ENCODE measurements at regions not wholly inside any gene's neighbourhood (a gene's known extent, or its start where the extent isn't known, plus 50 kb on each side); places are given as distances from the start of the nearest gene placed in this dataset.

DNA sequence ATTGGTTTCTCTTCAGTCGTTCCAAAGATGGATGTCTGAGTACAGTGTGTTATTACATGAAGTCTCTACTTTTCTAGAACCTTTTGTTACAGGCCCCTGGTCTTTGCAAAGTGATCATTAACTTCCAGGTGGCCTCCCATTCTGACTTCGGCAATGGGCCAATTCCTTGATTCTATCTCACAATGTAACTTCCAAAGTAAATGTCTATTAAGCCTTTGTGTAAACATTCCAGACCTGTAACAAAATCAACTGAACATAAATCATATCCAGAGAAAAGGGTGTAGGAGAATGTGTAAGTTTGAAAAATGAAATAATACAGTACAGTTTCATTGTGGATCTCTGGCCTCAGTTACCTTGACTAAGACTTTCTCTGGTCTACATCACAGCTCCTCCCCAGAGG, 187.8 kb upstream of the JAG1 start:
- Histone ChIP-seq H3K4me2 (ENCODE audit: low read depth, low read length, poor library complexity, severe bottlenecking) (no peak overlapping the region), H3K9ac (ENCODE audit: low read length) (no peak overlapping the region), H3K4me3 (ENCODE audit: low read length) (no peak overlapping the region), H3K36me3 (ENCODE audit: insufficient read depth, low read length) (no peaks in the 10 kb centered on the region), H2AFZ (ENCODE audit: low read length) (no peak overlapping the region), H3K79me2 (ENCODE audit: low read length) (no peaks in the 10 kb centered on the region), H3K9me2 (replicated peaks; ENCODE audit: insufficient read depth, low read length) (no peaks in the 10 kb centered on the region), H3K9me3 (ENCODE audit: low read length) (no peaks in the 10 kb centered on the region), H3K27ac (ENCODE audit: low read length) (no peak overlapping the region), H4K20me1 (ENCODE audit: insufficient read depth, low read depth, low read length) (no peaks in the 10 kb centered on the region), H3K4me1 (ENCODE audit: low read length) (no peaks in the 10 kb centered on the region), H3K27me3 (ENCODE audit: low read length) (no peaks in the 10 kb centered on the region; the same call in 1 of the 2 replicates)
- DNase-seq, result no peak

- Histone ChIP-seq H2AFZ (ENCODE audit: low read length) (no peak overlapping the region), H3K79me2 (ENCODE audit: low read length) (no peaks in the 10 kb centered on the region), H4K20me1 (ENCODE audit: insufficient read depth, low read depth, low read length) (no peaks in the 10 kb centered on the region), H3K4me1 (ENCODE audit: low read length) (no peaks in the 10 kb centered on the region), H3K9me2 (replicated peaks; ENCODE audit: insufficient read depth, low read length) (no peaks in the 10 kb centered on the region), H3K9me3 (ENCODE audit: low read length) (no peaks in the 10 kb centered on the region), H3K4me3 (ENCODE audit: low read length) (no peak overlapping the region), H3K27ac (ENCODE audit: low read length) (no peak overlapping the region), H3K9ac (ENCODE audit: low read length) (no peak overlapping the region), H3K36me3 (ENCODE audit: insufficient read depth, low read length) (no peaks in the 10 kb centered on the region), H3K27me3 (ENCODE audit: low read length) (no peaks in the 10 kb centered on the region; the same call in 1 of the 2 replicates), H3K4me2 (ENCODE audit: low read depth, low read length, poor library complexity, severe bottlenecking) (no peak overlapping the region)
- DNase-seq, result no peak
Measured at GRCh38 chr20:10863337-10864060, 189.7 kb upstream of the JAG1 start.

- no peaks in the 10 kb centered on the region for H3K9me3 ChIP-seq (ENCODE audit: low read length)
- no peaks in the 10 kb centered on the region for H3K79me2 ChIP-seq (ENCODE audit: low read length)
- no peaks in the 10 kb centered on the region for H3K4me1 ChIP-seq (ENCODE audit: low read length)
- no peak overlapping the region for H3K9ac ChIP-seq (ENCODE audit: low read length)
- H4K20me1 ChIP-seq (ENCODE audit: insufficient read depth, low read depth, low read length), result no peaks in the 10 kb centered on the region
- H3K27ac ChIP-seq (ENCODE audit: low read length), result no peak overlapping the region
- no peak overlapping the region for H3K4me2 ChIP-seq (ENCODE audit: low read depth, low read length, poor library complexity, severe bottlenecking)
- H2AFZ ChIP-seq (ENCODE audit: low read length), result no peak overlapping the region
- no peak overlapping the region for H3K4me3 ChIP-seq (ENCODE audit: low read length)
- no peaks in the 10 kb centered on the region; the same call in 1 of the 2 replicates for H3K27me3 ChIP-seq (ENCODE audit: low read length)
- H3K36me3 ChIP-seq (ENCODE audit: insufficient read depth, low read length), result no peaks in the 10 kb centered on the region
- H3K9me2 ChIP-seq (replicated peaks; ENCODE audit: insufficient read depth, low read length), result no peaks in the 10 kb centered on the region
- DNase-seq, result peak; percentile 2
Measured at GRCh38 chr20:10864076-10864672, 190.4 kb upstream of the JAG1 start.

GRCh38 chr20:10868299-10868698, 194.5 kb upstream of the JAG1 start:
- Histone ChIP-seq H3K27me3 (ENCODE audit: low read length) (no peaks in the 10 kb centered on the region), H3K4me3 (ENCODE audit: low read length) (no peak overlapping the region), H3K9ac (ENCODE audit: low read length) (no peak overlapping the region)

GRCh38 chr20:10873026-10873425, 199.2 kb upstream of the JAG1 start:
- Histone ChIP-seq H3K27me3 (ENCODE audit: low read length) (no peaks in the 10 kb centered on the region), H3K79me2 (ENCODE audit: low read length) (no peaks in the 10 kb centered on the region), H3K4me2 (ENCODE audit: low read depth, low read length, poor library complexity, severe bottlenecking) (no peak overlapping the region), H3K36me3 (ENCODE audit: insufficient read depth, low read length) (no peaks in the 10 kb centered on the region), H3K9ac (ENCODE audit: low read length) (no peak overlapping the region), H4K20me1 (ENCODE audit: insufficient read depth, low read depth, low read length) (no peaks in the 10 kb centered on the region), H2AFZ (ENCODE audit: low read length) (no peak overlapping the region), H3K4me3 (ENCODE audit: low read length) (no peak overlapping the region), H3K9me3 (ENCODE audit: low read length) (0 out of 2 replicates have a peak, but pooled peaks cover 3% of the 10 kb centered on the region), H3K4me1 (ENCODE audit: low read length) (no peaks in the 10 kb centered on the region), H3K9me2 (replicated peaks; ENCODE audit: insufficient read depth, low read length) (no peaks in the 10 kb centered on the region), H3K27ac (ENCODE audit: low read length) (no peak overlapping the region)
- no peak for DNase-seq

More at GRCh38 chr20:10868299-10868698, 194.5 kb upstream of the JAG1 start:
- no peak overlapping the region for H3K27ac ChIP-seq (ENCODE audit: low read length)
- H3K4me1 ChIP-seq (ENCODE audit: low read length), result no peaks in the 10 kb centered on the region
- H3K9me2 ChIP-seq (replicated peaks; ENCODE audit: insufficient read depth, low read length), result no peaks in the 10 kb centered on the region
- no peak for DNase-seq
- no peak overlapping the region for H3K4me2 ChIP-seq (ENCODE audit: low read depth, low read length, poor library complexity, severe bottlenecking)
- no peaks in the 10 kb centered on the region for H3K79me2 ChIP-seq (ENCODE audit: low read length)
- H4K20me1 ChIP-seq (ENCODE audit: insufficient read depth, low read depth, low read length), result no peaks in the 10 kb centered on the region
- H3K36me3 ChIP-seq (ENCODE audit: insufficient read depth, low read length), result no peaks in the 10 kb centered on the region
- no peaks in the 10 kb centered on the region for H3K9me3 ChIP-seq (ENCODE audit: low read length)
- no peak overlapping the region for H2AFZ ChIP-seq (ENCODE audit: low read length)

GRCh38 chr20:10875653-10876052, 201.9 kb upstream of the JAG1 start:
- Histone ChIP-seq H3K9me2 (replicated peaks; ENCODE audit: insufficient read depth, low read length) (no peaks in the 10 kb centered on the region), H3K36me3 (ENCODE audit: insufficient read depth, low read length) (no peaks in the 10 kb centered on the region), H3K9me3 (ENCODE audit: low read length) (0 out of 2 replicates have a peak, but pooled peaks cover 3% of the 10 kb centered on the region), H3K27ac (ENCODE audit: low read length) (no peak overlapping the region), H3K4me1 (ENCODE audit: low read length) (no peaks in the 10 kb centered on the region), H3K27me3 (ENCODE audit: low read length) (no peaks in the 10 kb centered on the region), H3K4me3 (ENCODE audit: low read length) (no peak overlapping the region), H3K9ac (ENCODE audit: low read length) (no peak overlapping the region), H3K79me2 (ENCODE audit: low read length) (no peaks in the 10 kb centered on the region), H4K20me1 (ENCODE audit: insufficient read depth, low read depth, low read length) (no peaks in the 10 kb centered on the region), H2AFZ (ENCODE audit: low read length) (no peak overlapping the region), H3K4me2 (ENCODE audit: low read depth, low read length, poor library complexity, severe bottlenecking) (no peak overlapping the region)
- DNase-seq, result no peak

DNA sequence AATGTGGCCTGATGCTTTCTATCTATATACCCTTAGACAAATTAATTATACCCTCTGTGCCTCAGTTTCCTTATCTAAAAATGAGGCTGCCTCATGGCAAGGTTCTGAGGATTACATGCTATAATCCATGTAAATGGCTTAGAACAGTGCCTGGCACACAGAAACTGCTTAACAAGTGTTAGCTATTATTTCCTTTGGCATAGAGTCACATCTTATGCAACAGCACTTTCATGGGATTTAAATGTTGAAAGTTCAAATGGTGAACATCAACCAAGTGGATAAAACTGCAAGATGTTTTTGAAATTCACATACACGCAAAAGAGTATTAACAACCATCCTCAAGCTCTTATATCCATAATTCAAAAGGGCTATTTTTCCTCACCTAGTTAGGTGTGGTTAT, 202.8 kb upstream of the JAG1 start:
- Histone ChIP-seq H3K79me2 (ENCODE audit: low read length) (no peaks in the 10 kb centered on the region), H3K9ac (ENCODE audit: low read length) (no peak overlapping the region), H3K4me3 (ENCODE audit: low read length) (no peak overlapping the region), H3K36me3 (ENCODE audit: insufficient read depth, low read length) (no peaks in the 10 kb centered on the region), H2AFZ (ENCODE audit: low read length) (no peak overlapping the region), H3K27ac (ENCODE audit: low read length) (no peak overlapping the region), H3K4me1 (ENCODE audit: low read length) (no peaks in the 10 kb centered on the region), H4K20me1 (ENCODE audit: insufficient read depth, low read depth, low read length) (no peaks in the 10 kb centered on the region), H3K9me2 (replicated peaks; ENCODE audit: insufficient read depth, low read length) (no peaks in the 10 kb centered on the region), H3K9me3 (ENCODE audit: low read length) (0 out of 2 replicates have a peak, but pooled peaks cover 3% of the 10 kb centered on the region), H3K4me2 (ENCODE audit: low read depth, low read length, poor library complexity, severe bottlenecking) (no peak overlapping the region), H3K27me3 (ENCODE audit: low read length) (no peaks in the 10 kb centered on the region)
- DNase-seq, result no peak

- DNase-seq, result no peak
- no peak overlapping the region for H3K9ac ChIP-seq (ENCODE audit: low read length)
- H2AFZ ChIP-seq (ENCODE audit: low read length), result no peak overlapping the region
- H3K4me3 ChIP-seq (ENCODE audit: low read length), result no peak overlapping the region
- H3K27me3 ChIP-seq (ENCODE audit: low read length), result no peaks in the 10 kb centered on the region
- H3K27ac ChIP-seq (ENCODE audit: low read length), result no peak overlapping the region
- H3K9me3 ChIP-seq (ENCODE audit: low read length), result 0 out of 2 replicates have a peak, but pooled peaks cover 3% of the 10 kb centered on the region
- H3K4me2 ChIP-seq (ENCODE audit: low read depth, low read length, poor library complexity, severe bottlenecking), result no peak overlapping the region
- H3K9me2 ChIP-seq (replicated peaks; ENCODE audit: insufficient read depth, low read length), result no peaks in the 10 kb centered on the region
- H3K4me1 ChIP-seq (ENCODE audit: low read length), result no peaks in the 10 kb centered on the region
- no peaks in the 10 kb centered on the region for H3K79me2 ChIP-seq (ENCODE audit: low read length)
- H4K20me1 ChIP-seq (ENCODE audit: insufficient read depth, low read depth, low read length), result no peaks in the 10 kb centered on the region
- H3K36me3 ChIP-seq (ENCODE audit: insufficient read depth, low read length), result no peaks in the 10 kb centered on the region
Measured at GRCh38 chr20:10877342-10877741, 203.5 kb upstream of the JAG1 start.
